ENCODE measurements at regions not wholly inside any gene's neighbourhood (a gene's known extent, or its start where the extent isn't known, plus 50 kb on each side); places are given as distances from the start of the nearest gene placed in this dataset.

DNA sequence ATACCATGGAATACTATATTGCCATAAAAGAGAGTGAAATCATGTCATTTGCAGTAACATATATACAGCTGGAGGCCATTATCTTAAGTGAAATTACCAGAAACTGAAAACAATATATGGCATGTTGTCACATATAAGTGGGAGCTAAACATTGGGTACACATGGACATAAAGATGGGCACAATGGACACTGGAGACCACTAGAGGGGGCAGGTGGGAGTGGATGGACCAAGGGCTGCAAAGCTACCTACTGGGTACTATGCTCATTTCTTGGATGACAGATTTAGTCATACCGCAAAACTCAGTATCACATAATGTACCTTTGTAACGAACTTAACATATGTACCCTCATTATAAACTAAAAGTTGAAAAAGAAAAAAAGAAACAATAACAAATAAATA, 1167.6 kb downstream of the NXPH1 start:
- TF ChIP-seq EP300 (IDR thresholded peaks at IDR 0.05): no peak
- TF ChIP-seq POLR2A (IDR thresholded peaks at IDR 0.05): no peak
- no peak for TF ChIP-seq CTCF (IDR thresholded peaks at IDR 0.05)
